RCC 7860 (cell line): ENCODE measurements at regions not wholly inside any gene's neighbourhood (a gene's known extent, or its start where the extent isn't known, plus 50 kb on each side); places are given as distances from the start of the nearest gene placed in this dataset.
"Not testable (repeated sequence)": the region's sequence is repeated elsewhere in the genome, so short reads cannot be mapped to it uniquely, and the experiment has no call there.

ENCODE experiments used
- DNase-seq: peaks from one replicate; pipeline ENCODE4 v3.0.0-alpha.2; 2015; ENCODE audit warnings: low spot score
- FAIRE-seq: peaks from 2 replicates; lab custom pipeline; 2012; peaks lifted over from hg19 to GRCh38; lab: Jason Lieb, UNC

GRCh38 chr20:6663751-6664388, 103.6 kb upstream of the BMP2 start:
- DNase-seq (peak; percentile 58), FAIRE-seq (peak; percentile 69)

- FAIRE-seq (peak; percentile 81), DNase-seq (peak; percentile 56)
Measured at GRCh38 chr20:6663104-6663503, 104.4 kb upstream of the BMP2 start.

GRCh38 chr20:6662309-6662708, 105.2 kb upstream of the BMP2 start:
- FAIRE-seq: no peak
- DNase-seq: no peak

GRCh38 chr20:6660441-6660840, 107.0 kb upstream of the BMP2 start:
- no peak for FAIRE-seq
- DNase-seq: no peak

GRCh38 chr20:6658909-6659308, 108.6 kb upstream of the BMP2 start:
- DNase-seq, FAIRE-seq: not testable (repeated sequence)

- no peak for FAIRE-seq
- no peak for DNase-seq
Measured at GRCh38 chr20:6657904-6658303, 109.6 kb upstream of the BMP2 start.

GRCh38 chr20:6657111-6657510, 110.4 kb upstream of the BMP2 start:
- FAIRE-seq (no peak), DNase-seq (no peak)

- FAIRE-seq: no peak
- no peak for DNase-seq
Measured at GRCh38 chr20:6654513-6655252, 112.8 kb upstream of the BMP2 start.

GRCh38 chr20:6651561-6651960, 115.9 kb upstream of the BMP2 start:
- FAIRE-seq (no peak), DNase-seq (no peak)

GRCh38 chr20:6651016-6651415, 116.5 kb upstream of the BMP2 start:
- peak; percentile 76 for DNase-seq
- FAIRE-seq: peak; percentile 91

- no peak for FAIRE-seq
Measured at GRCh38 chr20:6646021-6646636, 121.4 kb upstream of the BMP2 start.

GRCh38 chr20:6644813-6645628, 122.5 kb upstream of the BMP2 start:
- FAIRE-seq (no peak), DNase-seq (no peak)

More at GRCh38 chr20:6646021-6646636, 121.4 kb upstream of the BMP2 start:
- DNase-seq: no peak

- DNase-seq (no peak), FAIRE-seq (no peak)
Measured at GRCh38 chr20:6641012-6641411, 126.5 kb upstream of the BMP2 start.

GRCh38 chr20:6637160-6637579, 130.3 kb upstream of the BMP2 start:
- DNase-seq: no peak
- FAIRE-seq: no peak

- peak; percentile 57 for FAIRE-seq
- peak; percentile 50 for DNase-seq
Measured at GRCh38 chr20:6636209-6637159, 131.0 kb upstream of the BMP2 start.

GRCh38 chr20:6635034-6635736, 132.3 kb upstream of the BMP2 start:
- no peak for FAIRE-seq
- no peak for DNase-seq

GRCh38 chr20:6632187-6632586, 135.3 kb upstream of the BMP2 start:
- FAIRE-seq (peak; percentile 90), DNase-seq (peak; percentile 87)

- FAIRE-seq (no peak), DNase-seq (no peak)
Measured at GRCh38 chr20:6630514-6630913, 137.0 kb upstream of the BMP2 start.

GRCh38 chr20:6629564-6629963, 137.9 kb upstream of the BMP2 start:
- no peak for FAIRE-seq
- DNase-seq: no peak
